Gastroesophageal sphincter (tissue), 3 donors: ENCODE measurements at regions not wholly inside any gene's neighbourhood (a gene's known extent, or its start where the extent isn't known, plus 50 kb on each side); places are given as distances from the start of the nearest gene placed in this dataset.

Source experiments
- CTCF ChIP-seq, 4 experiments: fragments of 200-600 bp in 2 of 4; fragments of 450-650 bp in 2 of 4; sonication (generic) in 1 of 4; IDR thresholded peaks; one replicate each; pipeline ENCODE4 v1.5.1; 2017 to 2019; ENCODE audit warnings: antibody characterized with exemption in 4 of 4, mild to moderate bottlenecking in 2 of 4, moderate library complexity in 2 of 4
- EP300 ChIP-seq: sonication (generic); formaldehyde crosslinking; IDR thresholded peaks from one replicate; pipeline ENCODE4 v1.6.1; 2017; ENCODE audit warnings: antibody characterized with exemption, mild to moderate bottlenecking
- POLR2A ChIP-seq, 2 donors: fragments of 450-650 bp; IDR thresholded peaks; one replicate each; pipeline ENCODE4 v1.6.1; 2017; ENCODE audit warnings: antibody characterized with exemption in 2 of 2, mild to moderate bottlenecking in 2 of 2, moderate library complexity in 1 of 2
- POLR2AphosphoS5 ChIP-seq: sonication (generic); formaldehyde crosslinking; IDR thresholded peaks from one replicate; pipeline ENCODE4 v1.6.1; 2017; ENCODE audit warnings: antibody characterized with exemption

- TF ChIP-seq CTCF (IDR thresholded peaks at IDR 0.05): no peak
- TF ChIP-seq POLR2A (IDR thresholded peaks at IDR 0.05): no peak
- TF ChIP-seq POLR2AphosphoS5: no peak
- TF ChIP-seq EP300: no peak
These were observed 727.7 kb downstream of the UQCRFS1 start for GRCh38 chr19:28485292-28485691.
